Non-pigmented ciliary epithelial cell (primary cell): ENCODE measurements at regions not wholly inside any gene's neighbourhood (a gene's known extent, or its start where the extent isn't known, plus 50 kb on each side); places are given as distances from the start of the nearest gene placed in this dataset.

Experiments
- DNase-seq: peaks from one replicate; pipeline ENCODE4 v3.0.0-alpha.2; 2010; ENCODE audit warnings: low read depth

DNA sequence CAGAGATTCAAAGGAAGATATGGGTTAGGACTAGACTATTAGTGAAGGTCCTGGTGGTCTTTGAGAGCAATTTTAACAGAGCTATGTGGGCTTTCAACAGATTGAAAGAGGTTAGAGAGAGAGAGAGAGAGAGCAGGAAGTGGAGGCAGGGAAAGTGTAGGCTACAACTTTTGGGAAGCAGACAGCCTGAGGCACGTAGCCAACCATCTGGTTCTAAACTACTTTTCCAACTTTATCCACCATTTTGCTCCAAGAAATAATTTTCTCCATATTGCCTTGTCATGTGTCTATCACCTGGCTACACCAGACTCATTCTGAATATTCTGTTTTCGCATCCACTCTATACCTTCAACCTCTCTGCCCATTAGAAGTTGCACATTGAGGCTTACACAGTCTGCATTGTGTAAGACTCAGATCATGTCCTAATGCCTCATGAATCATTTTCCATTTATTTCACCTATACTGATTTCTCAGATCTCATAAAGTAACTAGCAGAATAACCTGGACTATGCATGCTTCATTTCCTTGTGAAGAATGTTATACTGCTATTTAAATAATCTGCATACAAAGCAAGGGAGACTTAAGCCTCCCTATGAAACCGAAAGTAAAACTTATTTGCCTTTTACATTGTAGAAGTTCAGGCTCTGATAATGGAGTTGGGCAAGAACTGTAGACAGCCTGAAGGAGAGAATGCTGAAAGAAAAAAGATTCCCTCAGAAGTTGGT is 235.6 kb downstream of the ELAVL2 start:
- DNase-seq: no peak

DNA sequence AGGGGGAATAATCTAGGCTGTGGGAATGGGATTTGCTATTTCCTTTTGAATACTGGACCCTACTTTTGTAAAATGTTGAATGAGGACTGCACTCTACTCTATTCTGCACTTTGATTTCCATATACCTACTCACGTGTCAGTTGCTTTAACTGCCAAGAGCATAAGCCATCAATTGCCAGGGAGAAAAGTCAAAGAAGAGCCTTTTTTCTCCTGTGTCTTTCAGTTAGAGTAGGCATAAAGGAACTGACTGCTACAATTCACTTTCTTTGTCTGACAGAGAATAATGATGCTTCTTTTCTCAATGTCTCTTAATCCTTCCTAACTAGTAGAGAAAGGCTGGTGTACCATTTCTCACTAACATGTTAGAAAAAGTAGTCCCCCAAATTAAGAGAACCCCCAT is 231.6 kb downstream of the ELAVL2 start:
- DNase-seq: no peak

GRCh38 chr9:23596913-23597634 is 229.0 kb downstream of the ELAVL2 start:
- DNase-seq: no peak

DNA sequence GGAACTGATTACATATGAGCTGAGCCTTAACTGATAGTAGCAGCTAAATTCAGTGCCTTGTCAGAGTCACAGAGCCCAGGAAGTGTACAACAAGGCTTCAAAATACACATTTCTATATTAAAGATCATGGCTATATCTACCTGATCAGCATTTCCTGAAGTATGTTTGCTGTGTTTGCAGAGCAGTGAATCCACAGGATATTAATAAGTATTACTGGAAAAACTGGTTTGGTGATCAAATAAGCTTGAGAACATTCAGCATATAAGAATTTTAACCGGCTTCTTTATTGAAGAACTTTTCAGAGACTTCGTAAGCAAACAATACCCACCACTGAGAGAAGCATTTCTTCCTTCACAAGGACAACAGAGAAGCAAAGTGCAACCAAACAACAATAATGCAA is 227.0 kb downstream of the ELAVL2 start:
- DNase-seq: no peak

- DNase-seq: no peak
These were observed 222.7 kb downstream of the ELAVL2 start for GRCh38 chr9:23603311-23603710.

GRCh38 chr9:23606107-23606506 is 219.9 kb downstream of the ELAVL2 start:
- DNase-seq: no peak

- no peak for DNase-seq
These were observed 217.6 kb downstream of the ELAVL2 start for GRCh38 chr9:23608456-23608855.

DNA sequence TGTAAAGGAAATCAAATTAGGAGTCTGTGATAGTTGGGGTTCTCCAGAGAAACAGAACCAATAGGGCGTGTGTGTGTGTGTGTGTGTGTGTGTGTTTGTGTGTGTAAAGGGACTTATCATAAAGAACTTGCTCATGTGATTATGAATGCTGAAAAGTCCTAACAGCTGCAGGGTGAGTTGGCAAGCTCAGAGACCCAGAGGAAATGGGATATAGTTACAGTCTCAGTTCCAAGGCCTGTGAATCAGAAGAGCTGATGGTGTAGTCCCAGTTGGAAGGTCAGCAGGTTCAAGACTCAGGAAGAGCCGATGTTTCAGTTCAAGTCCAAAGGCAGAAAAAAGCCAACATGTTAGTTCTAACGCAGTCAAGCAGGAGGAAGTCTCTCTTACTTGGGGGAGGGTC is 214.2 kb downstream of the ELAVL2 start:
- no peak for DNase-seq

DNA sequence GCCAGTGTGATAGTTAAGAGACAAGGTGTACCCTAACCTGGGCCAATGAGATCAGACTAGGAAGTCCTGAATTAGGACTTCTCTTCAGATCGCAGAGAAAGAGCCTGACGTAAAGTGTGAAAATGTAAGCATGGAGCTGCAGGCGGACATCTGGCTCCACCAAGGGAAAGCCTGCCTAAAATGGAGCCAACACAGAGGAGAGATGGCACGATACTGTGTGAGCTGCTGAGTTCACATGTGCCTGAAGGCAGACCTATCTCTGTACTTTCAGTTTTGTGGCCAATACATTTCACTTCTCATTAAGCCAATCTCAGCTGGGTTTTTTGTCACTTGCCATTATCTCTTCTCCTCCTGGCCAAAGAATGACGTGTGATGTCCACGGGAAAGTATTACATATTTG is 210.5 kb downstream of the ELAVL2 start:
- DNase-seq: no peak

DNA sequence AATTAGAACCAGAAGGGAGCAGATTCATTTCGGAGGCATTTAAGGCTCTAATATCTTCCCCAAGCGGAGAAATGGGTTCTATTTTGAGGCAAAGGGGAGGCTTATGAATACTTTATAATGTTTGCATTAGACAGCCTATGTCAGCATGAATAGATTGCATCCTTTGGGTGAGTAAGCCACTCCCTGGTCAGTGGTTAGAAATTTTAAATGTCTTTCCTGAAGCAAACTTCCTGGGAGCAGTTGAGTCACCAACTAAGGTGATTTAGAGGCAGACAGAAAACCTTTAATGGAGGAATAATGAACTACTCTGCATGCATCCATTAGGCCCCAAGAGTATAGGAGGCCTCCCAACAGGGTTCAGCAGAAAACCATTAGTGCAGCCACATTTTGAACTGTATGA is 204.9 kb downstream of the ELAVL2 start:
- no peak for DNase-seq

DNA sequence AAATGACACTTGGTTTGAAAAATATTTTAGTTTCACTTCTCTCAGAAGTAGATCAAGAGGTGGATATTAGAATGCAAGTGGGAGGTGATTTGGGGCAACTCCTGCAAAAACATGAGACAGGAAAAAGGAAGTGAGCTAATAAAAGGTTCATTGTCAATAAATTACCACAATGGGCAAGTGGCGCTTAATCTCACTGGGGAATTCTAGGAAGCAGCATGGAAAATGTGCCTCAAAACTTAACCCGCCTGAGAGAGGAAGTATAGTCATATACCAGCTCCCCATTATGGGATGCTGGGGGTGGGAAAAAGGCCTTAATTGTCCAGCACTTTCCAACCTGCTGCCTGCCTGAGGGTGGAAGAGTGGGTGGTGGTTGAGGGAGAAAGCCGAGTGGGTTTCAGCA is 204.1 kb downstream of the ELAVL2 start:
- no peak for DNase-seq

- no peak for DNase-seq
These were observed 203.6 kb downstream of the ELAVL2 start for GRCh38 chr9:23622396-23622795.

DNA sequence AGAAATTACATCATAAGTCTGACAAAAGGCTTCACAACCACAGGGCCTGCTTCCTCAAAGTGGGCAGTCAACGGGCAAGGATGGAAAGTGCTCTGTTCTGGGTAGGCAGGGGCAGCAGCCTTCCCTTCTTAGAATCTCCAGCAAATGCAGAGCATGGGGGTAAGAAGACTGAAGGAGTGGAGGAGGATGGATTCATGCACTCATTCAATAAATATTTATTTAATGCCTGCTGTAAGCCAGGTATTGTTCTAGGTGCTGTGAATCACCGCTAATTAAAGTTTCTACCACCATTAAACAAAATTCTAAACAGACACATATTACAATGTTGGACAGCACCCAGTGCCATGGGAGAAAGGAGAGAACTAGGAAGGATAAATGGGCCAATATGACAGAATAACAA is 195.6 kb downstream of the ELAVL2 start:
- DNase-seq: no peak

GRCh38 chr9:23635276-23635675 is 190.8 kb downstream of the ELAVL2 start:
- DNase-seq: no peak

DNA sequence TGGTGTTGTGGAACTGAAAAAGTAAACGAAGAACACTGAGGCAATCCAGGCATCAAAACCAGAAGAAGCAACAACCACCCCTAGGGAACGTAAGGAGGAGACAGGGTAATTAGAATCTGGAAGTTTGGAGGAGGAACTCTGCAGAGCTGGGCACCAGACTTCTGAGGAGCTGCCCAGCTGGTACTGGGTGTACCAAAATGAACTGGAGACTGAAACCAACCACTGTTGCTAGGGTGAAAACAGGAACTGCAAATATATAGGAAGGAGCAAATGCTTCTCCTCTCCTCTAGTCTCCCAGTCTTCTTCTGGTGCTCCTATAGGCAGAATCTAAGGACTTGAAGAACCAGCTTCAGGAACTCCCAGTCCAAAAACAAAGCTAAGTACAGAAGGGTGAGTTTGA is 189.8 kb downstream of the ELAVL2 start:
- DNase-seq: no peak

GRCh38 chr9:23638011-23638410 is 188.0 kb downstream of the ELAVL2 start:
- no peak for DNase-seq

- DNase-seq: no peak
These were observed 187.1 kb downstream of the ELAVL2 start for GRCh38 chr9:23638837-23639426.
